ENCODE measurements at regions not wholly inside any gene's neighbourhood (a gene's known extent, or its start where the extent isn't known, plus 50 kb on each side); places are given as distances from the start of the nearest gene placed in this dataset.
"Not testable (repeated sequence)": the region's sequence is repeated elsewhere in the genome, so short reads cannot be mapped to it uniquely, and the experiment has no call there.

GRCh38 chr7:8347395-8347794 lies 85.4 kb upstream of the ICA1 start:
- TF ChIP-seq POLR2A (IDR thresholded peaks at IDR 0.05; ENCODE audit: low read depth, low read length); POLR2AphosphoS5 (IDR thresholded peaks at IDR 0.05; ENCODE audit: low read depth, low read length); TAF1 (IDR thresholded peaks at IDR 0.05; ENCODE audit: low read depth, low read length); PAX5 (IDR thresholded peaks at IDR 0.05; ENCODE audit: insufficient read depth, low read length, severe bottlenecking); SPI1 (IDR thresholded peaks at IDR 0.05; ENCODE audit: low read depth, low read length): not testable (repeated sequence)

Measured in GM12891 (cell line).